ENCODE measurements at regions not wholly inside any gene's neighbourhood (a gene's known extent, or its start where the extent isn't known, plus 50 kb on each side); places are given as distances from the start of the nearest gene placed in this dataset.

DNA sequence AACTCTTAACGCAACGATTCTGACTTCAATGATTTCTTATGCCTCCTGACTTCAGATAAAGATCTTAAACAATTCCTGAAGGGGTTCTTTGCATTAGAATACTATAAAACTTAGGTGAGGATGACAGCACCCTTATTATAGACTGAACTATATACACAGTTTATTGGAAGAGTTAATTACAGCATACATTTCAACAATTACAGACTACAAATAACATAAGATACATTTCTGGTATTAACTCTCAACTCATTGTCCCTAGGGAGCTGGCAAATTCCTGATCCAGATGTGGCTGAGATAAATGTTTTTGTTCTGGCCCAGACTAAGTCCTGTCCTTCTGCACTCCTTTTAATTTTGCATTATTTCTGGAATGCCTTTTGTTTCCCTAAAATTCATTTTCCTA, 155.5 kb upstream of the TMC3 start (continued):
- TF ChIP-seq HMGA2 (CRISPR knock-in tag; IDR thresholded peaks at IDR 0.05): no peak
- no peak for TF ChIP-seq SMAD3 (CRISPR knock-in tag; IDR thresholded peaks at IDR 0.05; ENCODE audit: borderline replicate concordance)
- no peak for TF ChIP-seq FOXK1 (CRISPR knock-in tag; IDR thresholded peaks at IDR 0.05)
- no peak for TF ChIP-seq FOXP1 (CRISPR knock-in tag; IDR thresholded peaks at IDR 0.05; ENCODE audit: borderline replicate concordance)

DNA sequence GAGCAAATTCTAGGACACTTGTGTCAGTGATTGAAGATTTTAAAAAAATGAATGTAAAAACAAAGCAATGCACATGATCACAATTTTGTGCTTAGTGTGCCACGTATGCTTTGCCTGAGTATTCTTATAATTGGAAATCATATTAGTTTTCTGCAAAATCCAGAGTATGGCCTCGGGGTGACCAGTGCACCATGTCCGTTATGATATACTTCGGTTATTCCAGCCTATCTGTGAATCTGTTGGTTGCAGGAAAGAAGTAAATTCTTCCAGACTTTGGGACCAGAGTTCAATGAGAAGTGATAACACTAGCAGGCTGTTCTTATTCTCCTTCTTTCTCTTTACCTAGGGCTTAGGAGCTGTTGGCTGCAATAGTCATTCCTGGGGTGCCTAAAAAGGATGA, 152.0 kb upstream of the TMC3 start:
- no peak for TF ChIP-seq ZNF396 (CRISPR knock-in tag; IDR thresholded peaks at IDR 0.05; ENCODE audit: borderline replicate concordance)
- no peak for TF ChIP-seq ZNF423 (CRISPR knock-in tag; IDR thresholded peaks at IDR 0.05)
- TF ChIP-seq RORB (CRISPR knock-in tag; IDR thresholded peaks at IDR 0.05): no peak
- TF ChIP-seq, protein P1, sequence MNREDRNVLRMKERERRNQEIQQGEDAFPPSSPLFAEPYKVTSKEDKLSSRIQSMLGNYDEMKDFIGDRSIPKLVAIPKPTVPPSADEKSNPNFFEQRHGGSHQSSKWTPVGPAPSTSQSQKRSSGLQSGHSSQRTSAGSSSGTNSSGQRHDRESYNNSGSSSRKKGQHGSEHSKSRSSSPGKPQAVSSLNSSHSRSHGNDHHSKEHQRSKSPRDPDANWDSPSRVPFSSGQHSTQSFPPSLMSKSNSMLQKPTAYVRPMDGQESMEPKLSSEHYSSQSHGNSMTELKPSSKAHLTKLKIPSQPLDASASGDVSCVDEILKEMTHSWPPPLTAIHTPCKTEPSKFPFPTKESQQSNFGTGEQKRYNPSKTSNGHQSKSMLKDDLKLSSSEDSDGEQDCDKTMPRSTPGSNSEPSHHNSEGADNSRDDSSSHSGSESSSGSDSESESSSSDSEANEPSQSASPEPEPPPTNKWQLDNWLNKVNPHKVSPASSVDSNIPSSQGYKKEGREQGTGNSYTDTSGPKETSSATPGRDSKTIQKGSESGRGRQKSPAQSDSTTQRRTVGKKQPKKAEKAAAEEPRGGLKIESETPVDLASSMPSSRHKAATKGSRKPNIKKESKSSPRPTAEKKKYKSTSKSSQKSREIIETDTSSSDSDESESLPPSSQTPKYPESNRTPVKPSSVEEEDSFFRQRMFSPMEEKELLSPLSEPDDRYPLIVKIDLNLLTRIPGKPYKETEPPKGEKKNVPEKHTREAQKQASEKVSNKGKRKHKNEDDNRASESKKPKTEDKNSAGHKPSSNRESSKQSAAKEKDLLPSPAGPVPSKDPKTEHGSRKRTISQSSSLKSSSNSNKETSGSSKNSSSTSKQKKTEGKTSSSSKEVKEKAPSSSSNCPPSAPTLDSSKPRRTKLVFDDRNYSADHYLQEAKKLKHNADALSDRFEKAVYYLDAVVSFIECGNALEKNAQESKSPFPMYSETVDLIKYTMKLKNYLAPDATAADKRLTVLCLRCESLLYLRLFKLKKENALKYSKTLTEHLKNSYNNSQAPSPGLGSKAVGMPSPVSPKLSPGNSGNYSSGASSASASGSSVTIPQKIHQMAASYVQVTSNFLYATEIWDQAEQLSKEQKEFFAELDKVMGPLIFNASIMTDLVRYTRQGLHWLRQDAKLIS (CRISPR knock-in tag; IDR thresholded peaks at IDR 0.05; ENCODE audit: borderline replicate concordance): no peak
- TF ChIP-seq CREM (CRISPR knock-in tag; IDR thresholded peaks at IDR 0.05): no peak
- TF ChIP-seq, protein P2, sequence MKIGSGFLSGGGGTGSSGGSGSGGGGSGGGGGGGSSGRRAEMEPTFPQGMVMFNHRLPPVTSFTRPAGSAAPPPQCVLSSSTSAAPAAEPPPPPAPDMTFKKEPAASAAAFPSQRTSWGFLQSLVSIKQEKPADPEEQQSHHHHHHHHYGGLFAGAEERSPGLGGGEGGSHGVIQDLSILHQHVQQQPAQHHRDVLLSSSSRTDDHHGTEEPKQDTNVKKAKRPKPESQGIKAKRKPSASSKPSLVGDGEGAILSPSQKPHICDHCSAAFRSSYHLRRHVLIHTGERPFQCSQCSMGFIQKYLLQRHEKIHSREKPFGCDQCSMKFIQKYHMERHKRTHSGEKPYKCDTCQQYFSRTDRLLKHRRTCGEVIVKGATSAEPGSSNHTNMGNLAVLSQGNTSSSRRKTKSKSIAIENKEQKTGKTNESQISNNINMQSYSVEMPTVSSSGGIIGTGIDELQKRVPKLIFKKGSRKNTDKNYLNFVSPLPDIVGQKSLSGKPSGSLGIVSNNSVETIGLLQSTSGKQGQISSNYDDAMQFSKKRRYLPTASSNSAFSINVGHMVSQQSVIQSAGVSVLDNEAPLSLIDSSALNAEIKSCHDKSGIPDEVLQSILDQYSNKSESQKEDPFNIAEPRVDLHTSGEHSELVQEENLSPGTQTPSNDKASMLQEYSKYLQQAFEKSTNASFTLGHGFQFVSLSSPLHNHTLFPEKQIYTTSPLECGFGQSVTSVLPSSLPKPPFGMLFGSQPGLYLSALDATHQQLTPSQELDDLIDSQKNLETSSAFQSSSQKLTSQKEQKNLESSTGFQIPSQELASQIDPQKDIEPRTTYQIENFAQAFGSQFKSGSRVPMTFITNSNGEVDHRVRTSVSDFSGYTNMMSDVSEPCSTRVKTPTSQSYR (CRISPR knock-in tag; IDR thresholded peaks at IDR 0.05): no peak
- TF ChIP-seq, protein P3, sequence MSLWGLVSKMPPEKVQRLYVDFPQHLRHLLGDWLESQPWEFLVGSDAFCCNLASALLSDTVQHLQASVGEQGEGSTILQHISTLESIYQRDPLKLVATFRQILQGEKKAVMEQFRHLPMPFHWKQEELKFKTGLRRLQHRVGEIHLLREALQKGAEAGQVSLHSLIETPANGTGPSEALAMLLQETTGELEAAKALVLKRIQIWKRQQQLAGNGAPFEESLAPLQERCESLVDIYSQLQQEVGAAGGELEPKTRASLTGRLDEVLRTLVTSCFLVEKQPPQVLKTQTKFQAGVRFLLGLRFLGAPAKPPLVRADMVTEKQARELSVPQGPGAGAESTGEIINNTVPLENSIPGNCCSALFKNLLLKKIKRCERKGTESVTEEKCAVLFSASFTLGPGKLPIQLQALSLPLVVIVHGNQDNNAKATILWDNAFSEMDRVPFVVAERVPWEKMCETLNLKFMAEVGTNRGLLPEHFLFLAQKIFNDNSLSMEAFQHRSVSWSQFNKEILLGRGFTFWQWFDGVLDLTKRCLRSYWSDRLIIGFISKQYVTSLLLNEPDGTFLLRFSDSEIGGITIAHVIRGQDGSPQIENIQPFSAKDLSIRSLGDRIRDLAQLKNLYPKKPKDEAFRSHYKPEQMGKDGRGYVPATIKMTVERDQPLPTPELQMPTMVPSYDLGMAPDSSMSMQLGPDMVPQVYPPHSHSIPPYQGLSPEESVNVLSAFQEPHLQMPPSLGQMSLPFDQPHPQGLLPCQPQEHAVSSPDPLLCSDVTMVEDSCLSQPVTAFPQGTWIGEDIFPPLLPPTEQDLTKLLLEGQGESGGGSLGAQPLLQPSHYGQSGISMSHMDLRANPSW (CRISPR knock-in tag; conservative IDR thresholded peaks at IDR 0.05; ENCODE audit: low read depth): no peak
- TF ChIP-seq TCF7 (CRISPR knock-in tag; IDR thresholded peaks at IDR 0.05; ENCODE audit: low read depth): no peak
- TF ChIP-seq OVOL2 (CRISPR knock-in tag; IDR thresholded peaks at IDR 0.05; ENCODE audit: borderline replicate concordance): no peak
- no peaks in the 10 kb centered on the region for H3K36me3 Mint-ChIP-seq
- DNase-seq (ENCODE audit: low spot score) (no peak), ATAC-seq (no peak)
- ChIA-PET POLR2A (no interaction called here), CTCF (no interaction called here)
- H3K27me3 Mint-ChIP-seq (ENCODE audit: low read depth): peaks cover 2% of the 10 kb centered on the region; the same call in 1 of the 2 replicates
- H3K9me3 Mint-ChIP-seq: peaks cover 8% of the 10 kb centered on the region; the same call in 1 of the 2 replicates
- no peak overlapping the region for H3K27ac Mint-ChIP-seq
- no peak overlapping the region for H3K4me3 Mint-ChIP-seq
- H3K4me1 Mint-ChIP-seq: peaks cover 21% of the 10 kb centered on the region

DNA sequence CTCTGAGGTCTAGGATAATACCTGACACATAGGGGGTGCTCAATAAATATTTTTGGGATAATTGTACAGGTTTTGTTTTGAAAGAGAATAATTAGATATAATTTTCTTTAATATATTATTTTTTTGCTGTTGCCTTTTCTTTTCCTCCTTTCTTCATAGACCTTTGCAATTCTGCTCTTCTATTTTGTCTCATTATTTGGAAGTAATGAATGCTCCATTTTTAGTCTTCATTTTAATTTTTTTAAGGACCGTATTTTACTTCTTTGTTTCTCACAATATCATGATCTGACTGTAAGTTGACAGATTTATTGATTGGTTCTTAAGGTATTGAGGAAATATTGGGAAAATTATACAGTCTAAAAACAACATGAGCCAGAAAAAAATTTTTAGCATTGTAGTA, 150.5 kb upstream of the TMC3 start:
- ChIA-PET CTCF (no interaction called here), POLR2A (no interaction called here)
- H3K27me3 Mint-ChIP-seq (ENCODE audit: low read depth): peaks cover 2% of the 10 kb centered on the region; the same call in 1 of the 2 replicates
- TF ChIP-seq, protein P4, sequence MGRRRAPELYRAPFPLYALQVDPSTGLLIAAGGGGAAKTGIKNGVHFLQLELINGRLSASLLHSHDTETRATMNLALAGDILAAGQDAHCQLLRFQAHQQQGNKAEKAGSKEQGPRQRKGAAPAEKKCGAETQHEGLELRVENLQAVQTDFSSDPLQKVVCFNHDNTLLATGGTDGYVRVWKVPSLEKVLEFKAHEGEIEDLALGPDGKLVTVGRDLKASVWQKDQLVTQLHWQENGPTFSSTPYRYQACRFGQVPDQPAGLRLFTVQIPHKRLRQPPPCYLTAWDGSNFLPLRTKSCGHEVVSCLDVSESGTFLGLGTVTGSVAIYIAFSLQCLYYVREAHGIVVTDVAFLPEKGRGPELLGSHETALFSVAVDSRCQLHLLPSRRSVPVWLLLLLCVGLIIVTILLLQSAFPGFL (CRISPR knock-in tag; IDR thresholded peaks at IDR 0.05; ENCODE audit: borderline replicate concordance): no peak
- TF ChIP-seq, protein P5, sequence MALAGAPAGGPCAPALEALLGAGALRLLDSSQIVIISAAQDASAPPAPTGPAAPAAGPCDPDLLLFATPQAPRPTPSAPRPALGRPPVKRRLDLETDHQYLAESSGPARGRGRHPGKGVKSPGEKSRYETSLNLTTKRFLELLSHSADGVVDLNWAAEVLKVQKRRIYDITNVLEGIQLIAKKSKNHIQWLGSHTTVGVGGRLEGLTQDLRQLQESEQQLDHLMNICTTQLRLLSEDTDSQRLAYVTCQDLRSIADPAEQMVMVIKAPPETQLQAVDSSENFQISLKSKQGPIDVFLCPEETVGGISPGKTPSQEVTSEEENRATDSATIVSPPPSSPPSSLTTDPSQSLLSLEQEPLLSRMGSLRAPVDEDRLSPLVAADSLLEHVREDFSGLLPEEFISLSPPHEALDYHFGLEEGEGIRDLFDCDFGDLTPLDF (CRISPR knock-in tag; IDR thresholded peaks at IDR 0.05): no peak
- TF ChIP-seq ETV6 (CRISPR knock-in tag; IDR thresholded peaks at IDR 0.05): no peak
- TF ChIP-seq NR1H2 (CRISPR knock-in tag; IDR thresholded peaks at IDR 0.05): no peak
- TF ChIP-seq JAZF1 (CRISPR knock-in tag; IDR thresholded peaks at IDR 0.05): no peak
- no peak for TF ChIP-seq SP1 (CRISPR knock-in tag; conservative IDR thresholded peaks at IDR 0.05)
- no peak for DNase-seq (ENCODE audit: low spot score)
- ATAC-seq: no peak
- peaks cover 8% of the 10 kb centered on the region; the same call in 1 of the 2 replicates for H3K9me3 Mint-ChIP-seq
- H3K4me3 Mint-ChIP-seq: no peak overlapping the region
- H3K36me3 Mint-ChIP-seq: no peaks in the 10 kb centered on the region
- H3K27ac Mint-ChIP-seq: no peak overlapping the region
- H3K4me1 Mint-ChIP-seq: peaks cover 6% of the 10 kb centered on the region
